ENCODE measurements at regions not wholly inside any gene's neighbourhood (a gene's known extent, or its start where the extent isn't known, plus 50 kb on each side); places are given as distances from the start of the nearest gene placed in this dataset.
"Not testable (repeated sequence)": the region's sequence is repeated elsewhere in the genome, so short reads cannot be mapped to it uniquely, and the experiment has no call there.

DNA sequence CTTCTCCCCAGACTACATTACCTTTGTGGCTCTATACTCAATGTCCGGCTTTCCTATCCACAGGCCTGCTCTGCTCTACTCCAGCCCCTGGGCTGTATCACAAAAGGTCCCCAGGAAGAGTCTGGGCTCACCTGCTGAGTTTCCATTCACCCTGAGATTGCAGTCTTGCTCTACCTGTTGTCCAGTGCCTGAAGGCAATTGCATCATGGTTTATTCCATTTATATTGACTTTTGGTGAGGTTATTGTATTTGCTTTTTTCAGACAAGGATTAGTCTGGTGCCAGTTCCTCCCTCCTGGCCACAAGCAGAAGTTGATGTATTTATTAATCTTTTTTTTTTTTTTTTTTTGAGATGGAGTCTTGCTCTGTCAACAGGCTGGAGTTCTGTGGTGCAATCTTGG lies 273.1 kb downstream of the XPNPEP1 start:
- no peaks in the 10 kb centered on the region for H3K4me1 Mint-ChIP-seq
- peaks cover 4% of the 10 kb centered on the region for H3K27me3 Mint-ChIP-seq (ENCODE audit: low read depth)
- no peak for DNase-seq (ENCODE audit: low read depth, low spot score)
- TF ChIP-seq CTCF (conservative IDR thresholded peaks at IDR 0.05), result no peak
- peaks cover 3% of the 10 kb centered on the region for H3K36me3 Mint-ChIP-seq (ENCODE audit: low read depth)
- no peak overlapping the region for H3K27ac Mint-ChIP-seq (ENCODE audit: unreplicated experiment)
- peaks cover 7% of the 10 kb centered on the region for H3K9me3 Mint-ChIP-seq
- no peak overlapping the region for H3K4me3 Mint-ChIP-seq

DNA sequence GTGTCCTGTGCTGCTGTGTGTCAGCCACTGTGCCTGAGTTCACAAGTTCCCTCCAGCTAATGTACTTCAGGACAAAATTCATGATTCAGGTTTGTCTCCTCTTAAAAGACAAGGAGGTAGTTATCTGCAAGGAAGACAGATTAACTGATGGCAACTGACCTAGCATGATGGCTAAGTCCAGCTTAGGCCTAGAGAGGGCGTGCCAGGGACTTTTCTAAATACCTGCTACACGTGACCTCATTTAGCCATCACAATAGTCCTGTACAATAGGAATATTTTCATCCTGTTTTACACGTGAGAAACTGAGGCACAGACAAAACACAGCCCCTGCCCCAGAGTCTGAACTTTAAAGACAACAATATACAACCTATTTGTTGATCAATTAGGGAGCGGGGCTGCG lies 275.7 kb downstream of the XPNPEP1 start:
- no peak for DNase-seq (ENCODE audit: low read depth, low spot score)
- TF ChIP-seq CTCF (conservative IDR thresholded peaks at IDR 0.05), result no peak
- peaks cover 4% of the 10 kb centered on the region for H3K9me3 Mint-ChIP-seq
- H3K36me3 Mint-ChIP-seq (ENCODE audit: low read depth), result peaks cover 3% of the 10 kb centered on the region
- H3K4me1 Mint-ChIP-seq, result no peaks in the 10 kb centered on the region
- no peaks in the 10 kb centered on the region for H3K27me3 Mint-ChIP-seq (ENCODE audit: low read depth)
- no peak overlapping the region for H3K4me3 Mint-ChIP-seq
- no peak overlapping the region for H3K27ac Mint-ChIP-seq (ENCODE audit: unreplicated experiment)

DNA sequence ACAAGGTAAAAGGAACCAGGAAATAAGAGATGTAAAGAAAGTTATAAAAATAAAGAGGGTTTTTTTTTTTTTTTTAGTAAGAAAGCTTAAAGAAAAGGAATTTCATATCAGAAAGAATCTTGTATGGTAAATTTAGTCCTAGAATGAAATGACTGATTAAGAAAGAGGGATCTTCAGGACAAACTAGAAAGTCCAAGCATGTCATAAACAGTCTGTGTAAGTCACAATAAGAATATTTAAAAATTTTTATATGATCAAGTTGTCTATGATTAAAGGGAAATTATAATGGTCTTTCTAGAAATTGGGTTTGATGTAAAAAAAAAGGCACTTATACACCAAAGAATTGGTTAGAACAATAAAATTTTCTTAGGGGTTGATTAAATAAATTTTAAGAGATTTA lies 289.5 kb downstream of the XPNPEP1 start:
- Mint-ChIP-seq H3K4me3 (no peak overlapping the region), H3K36me3 (ENCODE audit: low read depth) (no peaks in the 10 kb centered on the region), H3K27ac (ENCODE audit: unreplicated experiment) (no peak overlapping the region), H3K9me3 (peaks cover 10% of the 10 kb centered on the region), H3K4me1 (no peaks in the 10 kb centered on the region), H3K27me3 (ENCODE audit: low read depth) (no peaks in the 10 kb centered on the region)
- TF ChIP-seq CTCF (conservative IDR thresholded peaks at IDR 0.05), result no peak
- no peak for DNase-seq (ENCODE audit: low read depth, low spot score)

DNA sequence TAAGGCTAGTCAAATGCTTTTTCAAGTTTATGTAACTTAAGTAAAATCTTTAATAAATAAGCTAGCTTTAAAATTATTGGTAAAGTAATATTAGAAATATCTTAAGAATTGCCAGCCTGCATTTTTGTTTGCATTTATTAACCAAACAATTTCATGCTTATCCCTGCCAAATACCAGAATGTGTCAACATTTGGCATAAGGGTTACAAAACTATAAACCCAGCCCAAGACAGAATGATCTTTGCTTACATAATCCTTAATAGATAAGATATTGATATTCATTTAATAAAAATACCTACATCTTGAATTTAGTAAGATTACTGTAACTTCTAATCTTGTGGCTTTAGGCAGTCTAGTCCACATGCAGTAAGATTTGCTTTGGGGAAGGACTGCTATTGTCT lies 290.3 kb downstream of the XPNPEP1 start:
- H3K9me3 Mint-ChIP-seq; DNase-seq (ENCODE audit: low read depth, low spot score); H3K36me3 Mint-ChIP-seq (ENCODE audit: low read depth); H3K27me3 Mint-ChIP-seq (ENCODE audit: low read depth); H3K4me3 Mint-ChIP-seq; H3K4me1 Mint-ChIP-seq; H3K27ac Mint-ChIP-seq (ENCODE audit: unreplicated experiment): not testable (repeated sequence)

DNA sequence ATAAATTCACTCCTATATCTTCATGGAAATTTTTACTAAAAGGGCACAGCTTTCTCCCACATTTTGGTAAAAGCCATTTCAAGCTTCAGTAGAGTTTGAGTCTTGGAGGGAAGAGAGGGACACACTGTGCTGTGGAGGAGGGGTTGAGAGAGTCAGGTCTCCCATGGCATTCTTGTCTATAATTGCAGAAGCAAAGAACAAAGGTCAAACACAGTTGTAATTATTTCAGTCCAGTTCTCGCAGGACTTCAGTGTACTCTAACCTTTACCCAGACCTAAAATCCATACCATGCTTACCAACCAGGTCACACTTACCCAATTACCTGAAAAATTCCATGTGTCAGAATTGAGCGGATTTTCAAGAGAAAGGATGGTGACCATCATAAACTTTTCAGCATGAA lies 298.4 kb downstream of the XPNPEP1 start:
- Mint-ChIP-seq H3K27me3 (ENCODE audit: low read depth) (no peaks in the 10 kb centered on the region), H3K4me1 (no peaks in the 10 kb centered on the region), H3K36me3 (ENCODE audit: low read depth) (no peaks in the 10 kb centered on the region), H3K27ac (ENCODE audit: unreplicated experiment) (no peak overlapping the region), H3K9me3 (no peaks in the 10 kb centered on the region), H3K4me3 (no peak overlapping the region)
- no peak for TF ChIP-seq CTCF (conservative IDR thresholded peaks at IDR 0.05)
- DNase-seq (ENCODE audit: low read depth, low spot score), result no peak

DNA sequence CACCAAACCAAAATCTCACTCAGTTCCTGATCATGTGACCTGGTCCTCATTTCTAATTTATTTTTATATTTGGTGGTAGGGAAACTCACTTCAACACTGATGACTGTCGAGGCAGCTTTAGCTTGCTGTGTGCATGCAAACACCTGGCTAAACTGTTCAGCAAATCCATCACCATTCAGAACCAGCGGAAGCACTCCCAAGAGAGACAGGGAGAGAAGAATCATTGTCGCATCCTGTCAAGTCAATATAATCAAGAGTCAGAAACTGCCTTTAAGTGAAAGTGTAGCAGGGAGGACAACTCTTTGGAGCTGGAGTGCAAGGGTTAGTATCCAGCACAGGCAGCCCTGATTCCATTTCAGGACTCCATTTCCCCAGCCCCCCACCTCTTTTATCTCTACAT lies 300.7 kb downstream of the XPNPEP1 start:
- TF ChIP-seq CTCF (conservative IDR thresholded peaks at IDR 0.05), result no peak
- H3K4me1 Mint-ChIP-seq, result no peaks in the 10 kb centered on the region
- H3K27me3 Mint-ChIP-seq (ENCODE audit: low read depth), result no peaks in the 10 kb centered on the region
- no peaks in the 10 kb centered on the region for H3K9me3 Mint-ChIP-seq
- no peak overlapping the region for H3K4me3 Mint-ChIP-seq
- H3K27ac Mint-ChIP-seq (ENCODE audit: unreplicated experiment), result no peak overlapping the region
- no peaks in the 10 kb centered on the region for H3K36me3 Mint-ChIP-seq (ENCODE audit: low read depth)
- no peak for DNase-seq (ENCODE audit: low read depth, low spot score)

Data from neural crest cell (in vitro differentiated cells).